GM19351 (cell line): ENCODE measurements at regions not wholly inside any gene's neighbourhood (a gene's known extent, or its start where the extent isn't known, plus 50 kb on each side); places are given as distances from the start of the nearest gene placed in this dataset.

Experiments used
- ATAC-seq: cut with Tn5 transposase; IDR thresholded peaks from one replicate; pipeline ENCODE4 v1.9.1; 2021; ENCODE audit warnings: mild to moderate bottlenecking, moderate library complexity; ENCODE audit not compliant: unreplicated experiment

DNA sequence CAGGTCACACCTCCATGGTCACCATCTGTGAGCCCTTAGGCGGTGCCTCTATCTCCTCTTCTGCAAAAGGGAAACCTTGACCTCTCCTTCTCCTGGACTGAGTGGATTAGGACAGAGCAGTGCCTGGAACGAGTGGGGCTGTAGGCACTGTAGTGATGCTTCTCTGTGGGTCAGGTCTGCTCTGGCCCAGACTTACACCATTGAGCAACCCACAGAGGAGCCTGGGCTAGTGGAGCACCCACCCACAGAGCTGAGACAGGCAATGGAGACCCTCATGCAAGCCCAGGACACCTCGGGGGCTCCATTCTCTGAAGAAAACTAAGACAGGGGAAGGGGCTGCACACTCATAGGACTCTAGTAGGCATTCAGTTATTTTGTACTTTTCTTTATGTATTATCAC lies 400.6 kb downstream of the GADD45G start:
- no peak for ATAC-seq

DNA sequence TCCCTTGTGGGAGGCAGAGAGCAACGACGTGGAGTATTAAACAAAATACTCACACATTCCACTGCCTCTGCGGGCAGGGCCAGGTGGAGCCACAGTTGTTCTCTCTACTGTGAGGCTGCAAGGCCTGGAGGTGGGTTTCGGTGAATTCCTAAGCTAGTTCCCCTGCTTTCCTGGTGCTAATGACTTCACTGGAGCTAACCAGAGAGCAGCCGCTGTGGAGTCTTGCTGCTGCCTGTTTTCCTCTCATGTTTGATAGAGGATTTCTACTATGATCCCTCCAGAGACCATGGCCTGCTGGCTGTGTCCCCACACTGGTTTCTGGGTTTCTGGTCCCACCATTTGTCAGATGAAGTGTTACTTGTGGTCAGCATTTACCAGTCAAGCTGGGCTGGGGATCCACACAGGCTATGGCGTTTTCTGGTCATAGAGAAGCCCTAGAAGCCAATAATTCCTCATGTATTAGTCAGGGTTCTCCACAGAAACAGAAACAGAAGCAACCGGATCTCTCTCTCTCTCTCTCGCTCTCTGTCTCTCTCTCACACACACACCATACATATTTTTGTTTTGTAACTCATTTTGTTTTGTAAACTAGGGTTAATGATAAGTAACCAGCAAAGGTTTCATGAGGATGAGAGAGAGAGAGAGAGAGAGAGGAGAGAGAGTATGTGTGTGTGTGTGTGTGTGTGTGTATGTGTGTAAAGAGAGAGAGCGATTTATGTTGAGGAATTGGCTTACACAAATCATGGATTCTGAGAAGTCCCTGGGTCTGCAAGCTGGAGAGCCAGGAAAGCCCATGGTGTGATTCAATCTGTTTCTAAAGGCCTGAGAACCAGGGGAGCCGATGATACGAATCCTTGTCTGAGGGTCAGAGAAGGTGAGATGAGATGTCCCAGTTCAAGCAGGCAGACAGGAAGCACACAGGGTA lies 403.0 kb downstream of the GADD45G start:
- ATAC-seq = no peak

GRCh38 chr9:90009447-90009846 lies 404.6 kb downstream of the GADD45G start:
- no peak for ATAC-seq

DNA sequence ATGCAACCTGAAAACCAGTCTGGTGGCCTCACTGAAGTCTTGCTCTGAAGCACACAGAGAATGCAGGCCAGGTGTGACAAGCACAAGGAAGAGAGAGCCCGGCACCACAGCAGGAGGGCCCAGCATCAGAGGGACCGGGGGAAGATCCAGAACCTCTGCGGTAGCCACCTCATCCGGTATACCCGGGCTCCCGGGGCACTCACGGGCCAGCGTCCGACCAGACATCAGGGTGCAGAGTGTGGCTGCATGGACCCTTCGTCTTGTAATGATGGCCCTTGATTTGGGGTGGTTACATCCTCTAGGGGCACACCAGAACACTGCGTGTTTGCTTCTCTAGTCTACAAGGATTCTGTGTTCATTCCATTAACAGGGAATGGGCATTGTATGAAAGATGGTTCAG lies 406.0 kb downstream of the GADD45G start:
- ATAC-seq = no peak

DNA sequence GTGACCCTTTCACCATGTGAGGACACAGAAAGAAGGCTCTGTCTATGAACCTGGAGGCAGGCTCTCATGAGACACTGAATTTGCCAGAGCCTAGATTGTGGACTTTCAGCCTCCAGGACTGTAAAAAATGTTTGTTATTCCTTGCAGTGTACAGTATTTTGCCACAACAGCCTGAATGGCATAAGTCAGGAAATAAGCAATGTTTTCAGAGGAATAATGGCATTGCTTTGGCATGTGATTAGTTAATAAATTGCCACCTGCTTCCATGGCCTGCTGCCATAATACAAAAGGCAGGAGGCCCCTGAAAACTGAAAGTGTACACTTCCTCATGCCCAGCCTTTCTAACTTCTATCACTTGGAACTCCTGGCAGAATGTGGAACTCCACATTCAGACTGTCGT lies 408.1 kb downstream of the GADD45G start:
- no peak for ATAC-seq

DNA sequence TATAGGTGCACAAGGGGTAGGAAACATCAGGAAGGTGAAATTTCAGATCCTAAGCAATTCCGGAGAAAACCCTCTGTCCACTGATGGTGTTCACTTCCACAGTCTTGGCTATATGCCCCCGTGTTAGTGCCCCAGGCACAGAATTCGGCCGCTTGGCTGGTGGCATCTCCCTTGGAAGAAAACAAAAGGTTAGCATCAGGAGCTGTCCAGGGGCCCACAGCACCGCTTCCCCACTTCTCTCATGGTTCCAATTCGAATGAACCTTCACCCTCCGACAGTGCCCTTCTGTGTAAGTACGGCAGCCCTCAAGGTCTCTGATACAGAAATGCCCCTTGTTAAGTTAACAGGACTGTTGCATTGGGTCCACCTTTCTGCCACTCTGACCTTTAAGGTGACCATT lies 409.0 kb downstream of the GADD45G start:
- no peak for ATAC-seq

DNA sequence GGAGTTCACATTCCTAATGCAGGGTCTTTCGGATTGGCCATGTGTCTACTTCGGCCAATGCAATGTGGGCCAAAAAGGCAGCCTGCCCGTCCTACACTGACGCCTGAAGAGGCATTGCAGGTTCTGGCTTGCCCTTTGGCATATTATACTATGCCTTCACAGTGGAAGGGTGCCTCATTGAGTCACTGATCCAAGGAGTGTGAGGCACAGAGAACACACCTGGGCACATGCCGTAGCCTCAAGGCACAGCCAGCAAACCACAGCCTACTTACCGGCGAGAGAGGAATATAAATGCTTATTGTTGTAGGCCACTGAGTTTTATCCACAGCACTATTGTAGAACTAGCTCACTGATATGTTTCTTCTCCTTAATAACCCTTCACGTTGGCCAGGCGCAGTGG lies 409.6 kb downstream of the GADD45G start:
- no peak for ATAC-seq

DNA sequence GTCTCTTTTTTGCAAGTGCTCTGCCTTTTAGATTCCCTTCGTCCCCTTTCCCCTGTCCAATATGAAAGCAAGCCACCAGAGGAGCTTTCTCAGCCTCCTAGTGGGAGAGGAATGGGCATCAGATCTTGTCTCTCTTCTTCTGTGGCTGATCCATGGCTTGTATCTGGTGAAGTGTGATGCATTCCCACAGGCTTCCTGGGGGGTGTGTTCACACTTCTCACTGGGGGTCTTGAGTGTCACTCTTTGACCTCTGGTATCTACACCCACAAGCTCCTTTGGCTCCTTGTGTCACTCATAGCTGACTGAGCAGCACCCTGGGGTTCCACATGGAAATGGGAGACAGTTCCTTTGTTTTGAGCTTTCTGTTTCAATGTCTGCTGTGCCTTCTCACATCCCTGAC lies 411.5 kb downstream of the GADD45G start:
- ATAC-seq = no peak

DNA sequence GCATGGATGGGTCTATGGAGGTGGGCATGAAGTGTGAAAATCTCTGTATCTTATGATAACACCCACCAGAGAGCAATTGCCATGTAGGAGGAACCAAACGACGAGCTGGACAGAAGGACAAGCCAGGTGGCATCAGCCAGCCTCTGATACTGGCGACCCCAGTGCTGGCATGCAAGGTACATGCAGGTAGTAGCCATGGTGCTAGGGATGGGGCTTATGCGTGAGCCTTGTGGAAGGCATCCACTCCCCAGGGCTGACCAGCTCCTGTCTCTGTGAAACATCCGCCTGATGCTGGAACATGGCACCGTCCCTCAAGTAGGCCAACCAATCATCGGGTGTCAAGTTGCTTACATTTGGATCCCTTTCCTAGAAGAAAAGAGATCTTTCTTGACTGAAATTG lies 412.9 kb downstream of the GADD45G start:
- ATAC-seq = no peak

GRCh38 chr9:90018688-90019087 lies 413.9 kb downstream of the GADD45G start:
- no peak for ATAC-seq

DNA sequence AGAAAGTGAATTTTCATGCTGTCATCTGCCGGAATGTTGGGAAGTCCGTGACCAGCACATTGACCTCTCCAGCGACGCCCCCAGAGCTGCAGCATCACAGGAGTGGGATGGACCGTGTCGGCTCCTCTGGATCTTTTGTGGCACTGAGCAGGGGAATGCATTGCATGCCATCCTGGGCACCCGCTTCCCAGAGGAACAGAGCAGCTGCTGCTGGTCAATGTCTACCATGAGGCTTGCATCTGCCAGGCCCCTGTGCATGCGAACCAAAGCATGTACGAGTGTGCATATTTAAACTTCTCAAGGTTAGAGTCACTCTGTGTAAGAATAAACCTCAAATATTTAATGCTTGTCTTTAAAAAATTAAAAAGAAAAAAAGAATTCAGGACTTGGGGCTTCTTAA lies 414.8 kb downstream of the GADD45G start:
- ATAC-seq = no peak

GRCh38 chr9:90020276-90020871 lies 415.6 kb downstream of the GADD45G start:
- no peak for ATAC-seq

DNA sequence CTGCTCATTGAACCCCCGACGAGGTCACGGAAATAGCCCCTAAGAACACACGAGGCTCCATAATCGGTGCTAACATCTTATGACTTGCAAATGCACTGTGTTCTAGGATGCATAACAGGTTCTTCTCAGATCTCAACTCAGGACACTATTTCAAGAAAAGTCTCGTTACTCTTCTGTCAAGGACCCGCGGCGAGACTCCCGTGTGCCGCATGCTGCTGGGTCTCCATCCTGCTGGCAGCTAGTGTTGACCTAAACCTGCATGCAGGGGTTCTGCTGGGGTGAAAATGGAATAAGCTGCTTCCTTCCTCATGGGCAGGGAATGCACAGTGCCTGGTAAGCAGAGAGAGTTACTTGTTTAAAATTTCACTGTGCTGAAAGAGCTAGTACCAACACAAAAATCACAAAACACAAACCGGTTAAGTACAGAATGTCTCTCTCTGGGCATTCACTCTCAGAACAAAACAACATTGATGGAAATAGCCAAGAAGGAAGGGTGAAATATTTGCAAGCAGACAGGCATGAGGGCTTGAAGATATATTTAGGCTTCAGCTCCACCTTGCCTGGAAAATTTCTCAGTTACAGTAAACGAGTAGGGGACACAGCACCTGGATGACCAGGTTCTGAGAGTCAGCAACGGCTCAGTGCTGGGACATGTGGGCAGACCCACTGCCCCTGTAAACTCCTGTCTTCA lies 416.5 kb downstream of the GADD45G start:
- no peak for ATAC-seq

GRCh38 chr9:90022474-90022873 lies 417.7 kb downstream of the GADD45G start:
- ATAC-seq = no peak

- ATAC-seq = no peak
These were observed 419.0 kb downstream of the GADD45G start for GRCh38 chr9:90023861-90024260.

DNA sequence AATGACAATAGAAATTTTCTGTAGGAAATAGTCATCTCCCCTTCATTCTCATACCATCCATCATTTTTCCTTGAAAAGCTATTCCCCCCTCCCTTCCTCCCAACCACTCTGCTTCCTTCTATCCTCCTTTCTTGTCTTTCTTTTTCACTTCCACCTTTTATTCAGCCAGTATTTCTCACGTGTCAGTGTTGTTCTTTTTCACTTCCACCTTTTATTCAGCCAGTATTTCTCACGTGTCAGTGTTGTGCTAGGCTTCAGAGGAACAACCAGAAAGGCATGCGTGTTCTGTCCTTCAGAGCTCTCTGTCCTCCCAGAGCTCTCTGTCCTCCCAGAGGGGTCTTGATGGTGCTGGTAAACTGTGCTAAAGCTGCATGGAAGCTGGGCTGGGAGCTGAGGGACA lies 419.6 kb downstream of the GADD45G start:
- ATAC-seq = peak; percentile 47

DNA sequence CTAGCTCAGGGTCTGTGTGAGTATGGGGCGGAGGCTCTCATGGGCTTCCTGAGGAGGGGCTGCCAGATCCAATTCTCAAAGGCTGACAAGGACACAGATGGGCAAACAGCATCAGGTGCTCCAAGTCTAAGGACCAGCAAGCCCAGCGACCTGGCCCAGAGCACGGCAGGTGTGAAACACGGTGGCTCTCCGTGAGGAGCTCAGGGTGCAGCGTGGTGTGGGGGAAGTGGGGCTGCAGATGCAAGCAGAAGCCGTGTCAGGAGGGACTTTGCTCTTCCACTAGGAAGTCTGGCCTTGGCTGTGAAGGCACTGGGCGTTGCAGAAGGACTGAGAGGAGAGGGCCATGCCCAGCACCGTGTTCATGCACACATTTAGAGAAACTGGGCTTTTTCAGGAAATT lies 420.0 kb downstream of the GADD45G start:
- no peak for ATAC-seq

GRCh38 chr9:90025816-90026215 lies 421.0 kb downstream of the GADD45G start:
- no peak for ATAC-seq

GRCh38 chr9:90027296-90027790 lies 422.5 kb downstream of the GADD45G start:
- no peak for ATAC-seq

GRCh38 chr9:90029386-90029785 lies 424.6 kb downstream of the GADD45G start:
- no peak for ATAC-seq

DNA sequence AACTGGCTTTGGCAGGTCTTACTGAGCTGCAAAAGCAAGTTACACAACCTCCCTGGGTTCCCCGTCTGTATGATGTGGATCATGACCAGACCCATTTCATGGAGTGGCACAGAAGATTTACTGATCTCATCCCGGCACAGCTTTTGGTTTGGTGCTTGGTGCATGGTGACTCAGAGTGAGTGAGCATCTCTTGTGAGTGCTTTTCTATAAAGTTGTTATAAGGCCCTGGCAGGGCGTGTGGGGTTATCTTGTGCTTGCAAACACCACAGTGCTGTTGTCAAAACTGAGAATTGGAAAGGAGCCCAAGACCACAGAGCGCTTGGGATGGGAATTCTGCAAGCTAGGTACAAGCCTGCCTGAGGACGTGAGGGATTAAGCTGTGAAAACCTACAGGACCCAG lies 425.2 kb downstream of the GADD45G start:
- no peak for ATAC-seq
